ENCODE measurements at regions not wholly inside any gene's neighbourhood (a gene's known extent, or its start where the extent isn't known, plus 50 kb on each side); places are given as distances from the start of the nearest gene placed in this dataset.

- TF ChIP-seq CTCF (conservative IDR thresholded peaks at IDR 0.05): no peak
- no peak overlapping the region for H3K27ac ChIP-seq
Observed at GRCh38 chr22:49694462-49695260, 133.0 kb downstream of the BRD1 start.

GRCh38 chr22:49693848-49694247 lies 133.8 kb downstream of the BRD1 start:
- no peak overlapping the region for H3K27ac ChIP-seq
- TF ChIP-seq CTCF (conservative IDR thresholded peaks at IDR 0.05): no peak

GRCh38 chr22:49693416-49693815 lies 134.3 kb downstream of the BRD1 start:
- TF ChIP-seq CTCF (conservative IDR thresholded peaks at IDR 0.05): no peak
- no peak overlapping the region for H3K27ac ChIP-seq

- H3K27ac ChIP-seq: no peak overlapping the region
- no peak for TF ChIP-seq CTCF (conservative IDR thresholded peaks at IDR 0.05)
Observed at GRCh38 chr22:49692499-49693225, 135.0 kb downstream of the BRD1 start.

- TF ChIP-seq CTCF (conservative IDR thresholded peaks at IDR 0.05): no peak
- no peak overlapping the region for H3K27ac ChIP-seq
Observed at GRCh38 chr22:49691256-49691655, 136.4 kb downstream of the BRD1 start.

GRCh38 chr22:49690454-49690853 lies 137.2 kb downstream of the BRD1 start:
- no peak overlapping the region for H3K27ac ChIP-seq
- TF ChIP-seq CTCF (conservative IDR thresholded peaks at IDR 0.05): no peak

GRCh38 chr22:49689858-49690257 lies 137.8 kb downstream of the BRD1 start:
- no peak overlapping the region for H3K27ac ChIP-seq
- TF ChIP-seq CTCF (conservative IDR thresholded peaks at IDR 0.05): no peak

Measured in VCaP (cell line).